Superior temporal gyrus (tissue), 1 donor: ENCODE measurements at regions not wholly inside any gene's neighbourhood (a gene's known extent, or its start where the extent isn't known, plus 50 kb on each side); places are given as distances from the start of the nearest gene placed in this dataset.

Source experiments
- DNase-seq: peaks from one replicate; pipeline ENCODE4 v3.0.0-alpha.2; 2016; ENCODE audit errors: extremely low spot score

DNA sequence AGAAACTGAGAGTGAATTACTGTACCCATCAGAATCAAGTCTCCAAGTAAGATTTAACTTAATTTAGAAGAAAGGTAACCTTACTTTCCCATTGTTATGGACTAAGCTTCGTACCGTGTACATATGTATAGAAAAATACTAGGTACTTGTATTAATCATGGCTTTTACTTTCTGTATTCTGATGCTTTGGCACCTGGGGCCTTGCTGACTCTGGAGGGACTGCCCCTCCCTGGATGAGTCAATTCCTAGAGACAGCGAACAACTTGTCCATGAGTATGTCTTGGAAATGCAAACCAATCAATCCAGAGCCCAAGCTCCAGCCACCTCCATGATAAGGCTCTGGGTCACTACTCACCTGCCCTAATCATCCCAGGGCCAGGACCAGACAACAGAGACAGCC, 50.0 kb upstream of the DGKG start:
- no peak for DNase-seq
